Parathyroid adenoma (tissue), 2 donors: ENCODE measurements at regions not wholly inside any gene's neighbourhood (a gene's known extent, or its start where the extent isn't known, plus 50 kb on each side); places are given as distances from the start of the nearest gene placed in this dataset.

Source experiments
- H2AFZ ChIP-seq: fragments of 300-600 bp; sonication (generic); one replicate; pipeline ENCODE4 v1.7.0; 2017; ENCODE audit warnings: antibody characterized with exemption, mild to moderate bottlenecking
- H3K27ac ChIP-seq: fragments of 300-600 bp; sonication (generic); one replicate; pipeline ENCODE4 v1.7.0; 2017
- H3K27me3 ChIP-seq: fragments of 300-600 bp; sonication (generic); one replicate; pipeline ENCODE4 v1.7.0; 2017; ENCODE audit warnings: low read length; ENCODE audit not compliant: control insufficient read depth, insufficient read depth
- H3K36me3 ChIP-seq: fragments of 300-600 bp; sonication (generic); one replicate; pipeline ENCODE4 v1.7.0; 2017; ENCODE audit warnings: low read length; ENCODE audit not compliant: control insufficient read depth, insufficient read depth
- H3K4me1 ChIP-seq: fragments of 300-600 bp; sonication (generic); one replicate; pipeline ENCODE4 v1.7.0; 2017; ENCODE audit warnings: control low read depth
- H3K4me2 ChIP-seq: fragments of 300-600 bp; sonication (generic); one replicate; pipeline ENCODE4 v1.7.0; 2017; ENCODE audit warnings: low read length
- H3K4me3 ChIP-seq: fragments of 300-600 bp; sonication (generic); one replicate; pipeline ENCODE4 v1.7.0; 2017; ENCODE audit warnings: low read depth, low read length
- H3K79me2 ChIP-seq: fragments of 300-600 bp; sonication (generic); one replicate; pipeline ENCODE4 v1.7.0; 2017; ENCODE audit warnings: control low read depth
- H3K9ac ChIP-seq: fragments of 300-600 bp; sonication (generic); one replicate; pipeline ENCODE4 v1.7.0; 2017; ENCODE audit warnings: mild to moderate bottlenecking
- H3K9me3 ChIP-seq: fragments of 300-600 bp; sonication (generic); one replicate; pipeline ENCODE4 v1.7.0; 2017; ENCODE audit warnings: low read length; ENCODE audit not compliant: control insufficient read depth
- CTCF ChIP-seq: fragments of 300-600 bp; sonication (generic); IDR thresholded peaks from one replicate; pipeline ENCODE4 v1.7.0; 2017; ENCODE audit warnings: antibody characterized with exemption, mild to moderate bottlenecking
- donor health status: primary hyperparathyroidism.

- Histone ChIP-seq H3K36me3 (no peaks in the 10 kb centered on the region), H3K79me2 (no peaks in the 10 kb centered on the region), H2AFZ (no peak overlapping the region), H3K27me3 (no peaks in the 10 kb centered on the region), H3K4me3 (no peak overlapping the region), H3K4me2 (no peak overlapping the region), H3K27ac (no peak overlapping the region), H3K4me1 (no peaks in the 10 kb centered on the region), H3K9me3 (no peaks in the 10 kb centered on the region), H3K9ac (no peak overlapping the region)
- no peak for TF ChIP-seq CTCF
Observed at GRCh38 chr6:1013656-1014430, 298.1 kb upstream of the FOXQ1 start.

GRCh38 chr6:1009103-1009502, 302.8 kb upstream of the FOXQ1 start:
- H3K4me3 ChIP-seq = no peak overlapping the region
- H3K27me3 ChIP-seq = no peaks in the 10 kb centered on the region
- no peak overlapping the region for H2AFZ ChIP-seq
- no peaks in the 10 kb centered on the region for H3K36me3 ChIP-seq
- TF ChIP-seq CTCF = no peak
- H3K79me2 ChIP-seq = no peaks in the 10 kb centered on the region
- H3K4me2 ChIP-seq = no peak overlapping the region
- H3K27ac ChIP-seq = no peak overlapping the region
- H3K4me1 ChIP-seq = no peaks in the 10 kb centered on the region
- no peak overlapping the region for H3K9ac ChIP-seq
- no peaks in the 10 kb centered on the region for H3K9me3 ChIP-seq

GRCh38 chr6:1007159-1007558, 304.7 kb upstream of the FOXQ1 start:
- Histone ChIP-seq H3K9ac (no peak overlapping the region), H3K36me3 (no peaks in the 10 kb centered on the region), H3K27me3 (no peaks in the 10 kb centered on the region), H3K4me3 (no peak overlapping the region), H3K27ac (no peak overlapping the region), H3K79me2 (no peaks in the 10 kb centered on the region), H3K4me1 (no peaks in the 10 kb centered on the region), H2AFZ (no peak overlapping the region), H3K9me3 (no peaks in the 10 kb centered on the region), H3K4me2 (no peak overlapping the region)
- no peak for TF ChIP-seq CTCF

GRCh38 chr6:1004885-1005630, 306.8 kb upstream of the FOXQ1 start:
- Histone ChIP-seq H3K27me3 (no peaks in the 10 kb centered on the region), H3K4me3 (no peak overlapping the region), H3K4me2 (no peak overlapping the region)

More at GRCh38 chr6:1004885-1005630, 306.8 kb upstream of the FOXQ1 start:
- no peaks in the 10 kb centered on the region for H3K4me1 ChIP-seq
- H3K27ac ChIP-seq = no peak overlapping the region
- H3K9ac ChIP-seq = no peak overlapping the region
- TF ChIP-seq CTCF = no peak
- H3K9me3 ChIP-seq = no peaks in the 10 kb centered on the region
- no peak overlapping the region for H2AFZ ChIP-seq
- H3K36me3 ChIP-seq = no peaks in the 10 kb centered on the region
- no peaks in the 10 kb centered on the region for H3K79me2 ChIP-seq
